ENCODE measurements at regions not wholly inside any gene's neighbourhood (a gene's known extent, or its start where the extent isn't known, plus 50 kb on each side); places are given as distances from the start of the nearest gene placed in this dataset.
A peak's percentile ranks its signal among the peaks of the same experiment; 100 is the strongest.
"Not testable (repeated sequence)": the region's sequence is repeated elsewhere in the genome, so short reads cannot be mapped to it uniquely, and the experiment has no call there.

DNA sequence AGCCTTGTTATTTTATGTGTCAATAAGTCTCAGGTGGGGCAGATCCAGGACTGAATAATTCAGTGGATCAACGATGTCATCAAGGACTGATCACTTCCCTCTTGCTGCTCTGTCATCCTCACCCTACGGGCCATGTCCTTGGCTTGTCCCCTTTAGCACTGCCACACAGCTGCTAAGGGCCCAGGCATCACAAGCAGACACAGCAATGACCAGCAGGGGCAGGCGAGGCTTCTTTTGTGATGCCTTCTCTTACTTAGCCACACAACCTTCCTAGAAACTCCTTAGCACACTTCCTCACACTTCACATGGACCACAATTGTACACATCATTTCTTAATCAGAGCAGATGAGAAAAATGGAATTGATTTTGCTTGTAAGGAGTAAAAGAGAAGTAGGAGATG is 356.3 kb upstream of the SOX9 start:
- DNase-seq (ENCODE audit: low read depth), result no peak

DNA sequence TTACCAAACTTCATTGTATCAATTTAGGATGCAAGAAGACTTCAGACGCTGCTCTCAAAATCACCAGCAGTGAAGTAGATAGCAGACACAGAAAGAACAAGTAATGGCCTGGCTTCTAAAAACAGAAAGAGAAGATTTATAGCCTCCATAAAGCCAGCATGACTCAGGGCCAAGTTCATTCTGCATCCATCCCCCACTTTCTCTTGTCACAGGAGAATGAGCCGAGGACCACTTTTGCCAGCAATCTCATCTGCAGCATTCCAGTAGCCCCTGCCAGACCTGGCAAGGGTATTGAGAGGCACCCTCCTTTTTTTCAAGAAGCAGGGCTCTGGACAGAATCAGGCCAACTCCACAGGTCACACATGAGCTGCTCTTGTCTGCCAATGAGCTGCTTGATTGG is 355.4 kb upstream of the SOX9 start:
- DNase-seq (ENCODE audit: low read depth), result peak; percentile 60

DNA sequence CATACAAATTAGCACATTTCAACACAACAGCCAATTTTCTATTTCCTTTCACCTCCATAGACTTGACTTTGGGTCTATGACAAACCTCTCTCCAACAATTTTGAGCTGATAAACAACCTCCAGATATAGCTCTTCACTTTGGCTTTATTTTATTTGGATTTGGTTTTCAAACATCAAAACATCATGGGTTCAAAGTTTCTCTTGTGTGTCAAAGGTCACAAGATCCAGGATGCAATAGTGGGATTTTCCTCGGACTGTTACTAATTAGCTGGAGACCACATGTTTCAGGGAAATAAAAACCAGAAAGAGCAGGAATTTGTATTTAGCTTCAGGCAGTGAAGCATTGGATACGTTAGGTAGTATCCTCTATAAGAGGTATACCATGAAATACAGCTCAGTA is 351.0 kb upstream of the SOX9 start:
- DNase-seq (ENCODE audit: low read depth), result peak; percentile 11

DNA sequence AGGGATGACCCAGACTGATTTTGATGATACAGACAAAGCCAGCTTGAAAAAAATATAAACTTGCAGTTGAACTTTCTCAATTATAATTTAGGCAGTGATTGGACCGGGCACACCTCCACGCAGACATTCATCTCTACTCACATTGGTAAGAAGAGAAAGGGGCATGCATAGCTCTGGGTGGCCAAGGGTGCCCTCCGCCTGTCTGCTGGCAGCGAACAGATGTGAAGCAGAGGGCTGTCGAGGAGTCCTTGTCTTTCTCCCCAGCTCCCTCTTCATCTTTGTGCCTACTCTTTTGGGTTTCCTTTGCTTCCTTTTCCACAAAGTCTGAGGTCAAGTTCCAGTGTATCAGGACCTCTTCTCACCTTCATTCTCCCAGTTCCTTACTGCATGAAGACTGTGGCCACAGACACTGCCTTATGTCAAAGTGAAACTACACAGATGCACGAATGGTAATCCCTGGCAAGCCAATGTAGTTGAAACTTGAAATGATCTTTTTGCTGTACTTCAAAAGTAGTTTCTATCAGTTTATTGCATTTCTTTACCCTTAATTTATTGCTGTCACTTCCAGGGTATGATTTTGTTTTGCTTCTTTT is 343.7 kb upstream of the SOX9 start:
- DNase-seq (ENCODE audit: low read depth), result no peak

DNA sequence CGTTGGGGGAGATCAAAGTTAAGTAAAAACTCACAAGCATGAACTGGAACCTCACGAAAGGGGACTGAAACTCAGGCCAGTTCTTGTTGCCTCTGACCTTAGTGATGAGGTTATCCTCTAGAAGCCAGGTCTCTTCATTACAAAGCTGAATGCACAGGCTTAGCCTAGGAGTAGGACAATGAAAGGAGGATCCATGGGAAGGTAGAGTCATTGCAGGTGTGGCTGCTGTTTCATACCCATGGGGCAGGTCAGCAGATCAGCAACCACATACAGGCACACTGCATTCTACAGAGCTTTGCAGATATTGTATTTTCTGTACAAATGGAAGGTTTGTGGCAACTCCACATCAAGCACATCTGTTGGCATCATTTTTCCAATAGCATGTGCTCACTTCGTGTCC is 341.3 kb upstream of the SOX9 start:
- no peak for DNase-seq (ENCODE audit: low read depth)

DNA sequence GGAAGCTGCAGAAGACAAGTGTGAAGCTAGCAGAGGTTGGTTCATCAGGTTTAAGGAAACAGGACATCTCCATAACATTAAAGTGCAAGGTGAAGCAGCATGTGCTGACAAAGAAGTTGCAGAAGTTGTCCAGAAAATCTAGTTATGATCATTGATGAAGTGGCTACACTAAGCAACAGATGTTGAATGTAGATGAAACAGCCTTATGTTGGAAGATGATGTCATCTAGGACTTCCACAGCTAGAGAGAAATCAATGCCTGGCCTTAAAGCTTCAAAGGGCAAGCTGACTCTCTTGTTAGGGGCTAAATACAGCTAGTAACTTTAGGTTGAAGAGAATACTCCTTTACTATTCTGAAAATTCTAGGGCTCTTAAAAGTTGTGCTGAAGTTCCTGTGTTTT is 340.2 kb upstream of the SOX9 start:
- DNase-seq (ENCODE audit: low read depth), result no peak

DNA sequence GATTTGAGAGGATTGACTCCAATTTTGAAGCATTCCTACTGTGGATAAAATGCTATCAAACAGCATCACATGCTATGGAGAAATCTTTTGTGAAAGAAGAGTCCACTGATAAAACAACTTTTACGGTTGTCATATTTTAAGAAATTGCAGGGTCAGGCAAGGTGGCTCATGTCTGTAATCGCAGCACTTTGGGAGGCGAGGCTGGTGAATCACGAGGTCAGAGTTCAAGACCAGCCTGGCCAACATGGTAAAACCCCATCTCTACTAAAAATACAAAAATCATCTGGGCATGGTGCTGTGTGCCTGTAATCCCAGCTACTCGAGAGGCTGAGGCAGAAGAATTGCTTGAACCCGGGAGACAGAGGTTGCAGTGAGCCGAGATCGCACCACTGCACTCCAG is 338.8 kb upstream of the SOX9 start:
- DNase-seq (ENCODE audit: low read depth), result not testable (repeated sequence)

DNA sequence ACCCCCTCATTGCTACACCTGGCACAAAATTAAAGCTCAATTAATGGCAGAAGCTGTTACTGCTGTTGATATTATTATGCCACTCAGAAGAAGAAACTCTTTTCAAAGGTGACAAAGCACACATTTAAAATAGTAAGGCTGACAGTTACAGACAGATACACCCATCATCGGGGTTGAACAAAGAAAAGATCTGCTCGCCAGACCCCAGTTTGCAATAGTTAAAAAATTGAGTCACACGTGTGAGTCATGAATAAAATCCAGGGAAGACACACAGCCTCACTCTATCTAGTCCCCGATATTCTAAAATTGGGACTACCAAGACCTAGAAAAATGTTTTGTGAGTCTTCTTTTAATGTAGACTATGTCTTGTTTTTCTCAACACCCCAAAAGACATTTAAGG is 330.0 kb upstream of the SOX9 start:
- no peak for DNase-seq (ENCODE audit: low read depth)

DNA sequence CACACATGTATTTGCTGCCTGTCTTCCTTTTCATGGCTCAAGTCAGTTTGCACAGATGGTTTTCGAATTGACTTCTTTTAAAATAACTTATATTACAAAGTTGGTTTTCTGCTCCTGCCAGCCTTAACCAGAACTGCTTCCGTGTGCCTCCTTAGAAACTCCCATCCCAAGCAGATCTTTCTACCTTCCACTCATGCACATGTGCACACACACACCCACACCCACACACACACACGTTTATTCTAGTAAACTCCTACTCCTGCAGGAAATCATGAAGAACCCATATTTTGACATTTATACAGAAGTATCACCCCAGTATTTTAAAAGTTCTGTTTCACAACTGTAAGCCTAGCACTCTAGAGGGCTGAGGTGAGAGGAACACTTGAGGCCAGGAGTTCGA is 329.5 kb upstream of the SOX9 start:
- no peak for DNase-seq (ENCODE audit: low read depth)

DNA sequence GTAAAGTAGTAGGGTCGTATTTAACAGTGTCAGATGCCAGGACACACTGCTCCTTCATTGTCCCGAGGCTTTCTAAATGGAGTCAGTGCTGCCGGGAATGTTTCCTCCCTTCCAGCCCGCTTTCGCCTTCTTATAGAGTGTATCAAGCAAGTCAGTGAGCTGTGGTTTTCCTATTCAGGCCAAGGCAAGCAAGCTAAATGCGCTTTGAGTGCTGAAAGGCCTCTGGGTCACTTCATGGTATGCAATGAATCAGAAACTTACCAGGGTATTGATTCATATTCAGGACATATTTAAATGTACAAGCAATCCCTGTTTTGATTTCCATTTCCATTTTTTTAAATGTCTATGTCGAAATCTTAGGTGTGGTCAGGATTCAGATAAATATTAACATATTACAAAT is 327.9 kb upstream of the SOX9 start:
- DNase-seq (ENCODE audit: low read depth), result peak; percentile 19

DNA sequence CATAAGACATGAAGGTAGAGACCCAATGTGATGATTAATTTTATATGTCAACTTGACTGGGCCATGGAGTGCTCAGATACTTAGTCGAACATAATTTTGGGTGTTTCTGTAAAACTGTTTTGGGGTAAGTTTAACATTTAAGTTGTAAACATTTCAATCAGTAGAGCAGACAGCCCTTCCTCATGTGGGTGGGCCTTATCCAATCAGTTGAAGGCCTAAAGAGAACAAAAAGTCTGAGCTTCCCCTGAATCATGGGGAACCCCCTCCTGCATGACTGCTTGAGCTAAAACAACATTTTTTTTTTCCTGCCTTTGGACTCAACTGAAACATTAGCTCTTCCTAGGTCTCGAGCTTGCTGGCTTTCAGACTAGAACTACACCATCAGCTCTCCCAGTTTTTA is 327.3 kb upstream of the SOX9 start:
- peak; percentile 7 for DNase-seq (ENCODE audit: low read depth)

DNA sequence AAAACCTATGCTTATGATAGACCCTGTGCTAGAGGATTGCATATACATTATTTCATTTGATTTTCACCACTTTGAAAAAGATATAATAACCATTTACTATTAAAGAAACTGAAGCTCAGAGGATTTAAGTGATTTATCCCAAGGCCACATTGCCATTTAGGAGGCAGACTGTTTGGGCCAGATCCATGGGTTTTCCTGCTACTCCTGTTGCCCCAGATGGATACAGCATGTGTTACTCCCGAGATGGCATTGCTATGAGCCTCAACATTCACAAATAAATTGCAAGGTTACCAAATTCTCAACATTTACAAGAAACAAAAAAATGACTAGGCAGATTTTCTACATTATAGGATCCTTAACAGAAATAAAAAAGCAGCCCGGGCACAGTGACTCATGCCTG is 322.1 kb upstream of the SOX9 start:
- no peak for DNase-seq (ENCODE audit: low read depth)

DNA sequence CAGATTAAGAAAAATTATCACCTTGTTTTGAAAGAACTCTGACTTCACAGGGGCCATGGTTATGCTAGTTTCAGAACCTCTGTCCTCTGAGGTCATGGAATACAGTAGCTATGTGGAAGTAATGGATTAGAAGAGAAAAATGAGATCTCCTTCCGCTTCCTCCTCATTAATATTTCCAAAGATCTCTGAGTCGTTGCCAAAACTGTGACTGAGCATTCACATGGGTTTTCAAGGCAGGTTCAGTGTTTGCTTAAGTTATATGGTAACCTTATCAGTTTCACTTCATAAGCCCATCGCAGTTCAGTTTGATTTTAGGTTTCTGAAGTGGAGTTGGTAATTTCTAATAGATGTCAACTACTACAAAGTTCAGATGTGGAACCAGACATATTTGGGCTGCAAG is 321.2 kb upstream of the SOX9 start:
- no peak for DNase-seq (ENCODE audit: low read depth)

DNA sequence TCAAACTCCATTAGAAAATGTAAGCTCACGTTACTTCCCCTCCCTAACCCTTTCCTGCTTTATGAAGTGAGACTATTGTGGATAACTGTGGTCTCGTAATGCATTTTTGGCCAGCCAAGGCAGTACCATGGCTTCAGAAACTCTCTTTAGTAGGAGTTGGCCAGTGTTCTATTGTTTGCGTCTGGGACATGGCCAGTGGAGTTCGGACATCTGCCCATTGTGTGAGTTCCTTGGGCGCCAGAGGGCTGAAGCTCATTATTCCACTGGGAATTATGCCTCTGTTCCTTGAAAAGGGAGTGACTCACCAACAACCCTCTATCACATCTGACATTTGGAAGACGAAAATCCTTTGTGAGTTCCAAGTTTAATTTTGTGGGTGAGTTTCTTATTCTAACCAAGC is 319.5 kb upstream of the SOX9 start:
- no peak for DNase-seq (ENCODE audit: low read depth)

DNA sequence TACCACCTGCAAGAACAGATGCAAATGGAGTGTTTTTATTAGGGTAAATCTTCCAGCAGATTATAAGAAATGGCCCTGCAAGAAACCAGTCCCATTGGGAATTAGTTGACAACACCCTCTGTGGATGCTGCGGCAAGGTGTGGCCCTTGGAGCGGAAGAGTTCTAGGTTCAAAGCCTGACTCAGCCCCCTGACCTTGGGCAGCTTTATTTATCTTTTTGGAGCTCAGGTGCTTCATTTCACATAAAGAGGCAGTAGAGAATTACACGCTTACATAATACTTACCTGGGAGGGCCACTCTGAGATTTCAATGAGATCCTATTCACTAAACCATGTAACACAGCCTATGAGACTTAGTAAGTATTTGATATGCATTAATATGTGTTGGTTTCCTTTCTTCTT is 318.2 kb upstream of the SOX9 start:
- no peak for DNase-seq (ENCODE audit: low read depth)

DNA sequence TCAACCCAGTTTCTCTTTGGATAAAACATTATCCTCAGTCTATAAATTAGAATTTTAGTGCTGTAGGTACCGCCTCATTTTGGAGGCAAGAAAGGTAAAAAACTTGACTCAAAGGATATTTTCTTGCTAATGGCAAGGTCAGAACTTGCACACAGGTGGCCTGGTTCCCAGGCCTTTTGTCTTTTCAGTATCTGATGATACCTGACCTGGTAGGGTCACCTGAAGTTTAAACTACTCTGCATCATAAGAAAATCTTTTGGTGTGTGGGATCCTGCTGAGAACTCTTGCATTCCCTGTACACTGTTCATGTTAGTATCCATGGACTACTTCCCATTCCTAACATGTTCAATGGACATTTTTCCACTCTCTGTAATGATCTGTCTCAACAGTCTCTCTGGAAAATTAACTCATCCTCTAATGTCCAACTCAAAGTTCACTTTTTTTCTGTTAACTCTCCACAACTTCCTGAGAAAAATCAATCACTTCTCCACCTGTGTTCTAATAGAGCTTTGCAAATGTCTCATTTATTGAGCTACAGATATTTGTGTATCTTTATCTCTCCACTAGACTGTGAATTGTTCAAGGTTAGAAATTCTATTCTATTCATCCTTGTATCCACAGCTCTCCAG is 317.1 kb upstream of the SOX9 start:
- DNase-seq (ENCODE audit: low read depth), result no peak

DNA sequence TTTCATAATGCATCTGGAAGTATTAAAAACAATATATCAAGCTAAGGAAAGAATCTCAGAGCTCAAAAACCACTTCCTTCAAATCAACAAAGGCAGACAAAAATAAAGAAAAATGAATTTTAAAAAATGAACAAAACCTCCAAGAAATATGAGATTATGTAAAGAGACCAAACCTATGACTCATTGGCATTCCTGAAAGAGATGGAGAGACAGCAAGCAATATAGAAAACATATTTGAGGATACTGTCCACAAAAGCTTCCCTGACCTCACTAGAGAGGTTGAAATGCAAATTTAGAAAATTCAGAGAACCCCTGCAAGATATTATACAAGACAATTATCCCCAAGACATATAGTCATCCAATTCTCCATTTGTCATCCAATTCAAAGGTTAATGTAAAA is 311.3 kb upstream of the SOX9 start:
- DNase-seq (ENCODE audit: low read depth), result no peak

DNA sequence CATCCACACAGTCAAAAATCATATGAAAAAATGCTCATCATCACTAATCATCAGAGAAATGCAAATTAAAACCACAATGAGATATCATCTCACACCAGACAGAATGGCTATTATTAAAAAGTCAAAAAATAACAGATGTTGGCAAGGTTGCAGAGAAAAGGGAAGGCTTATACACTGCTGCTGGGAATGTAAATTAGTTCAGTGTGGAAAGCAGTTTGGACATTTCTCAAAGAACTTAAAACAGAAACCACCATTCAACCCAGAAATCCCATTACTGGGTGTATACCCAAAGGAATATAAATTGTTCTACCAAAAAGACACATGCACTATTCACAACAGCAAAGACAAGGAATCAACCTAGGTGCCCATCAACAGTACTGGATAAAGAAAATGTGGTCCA is 307.0 kb upstream of the SOX9 start:
- DNase-seq (ENCODE audit: low read depth), result not testable (repeated sequence)

DNA sequence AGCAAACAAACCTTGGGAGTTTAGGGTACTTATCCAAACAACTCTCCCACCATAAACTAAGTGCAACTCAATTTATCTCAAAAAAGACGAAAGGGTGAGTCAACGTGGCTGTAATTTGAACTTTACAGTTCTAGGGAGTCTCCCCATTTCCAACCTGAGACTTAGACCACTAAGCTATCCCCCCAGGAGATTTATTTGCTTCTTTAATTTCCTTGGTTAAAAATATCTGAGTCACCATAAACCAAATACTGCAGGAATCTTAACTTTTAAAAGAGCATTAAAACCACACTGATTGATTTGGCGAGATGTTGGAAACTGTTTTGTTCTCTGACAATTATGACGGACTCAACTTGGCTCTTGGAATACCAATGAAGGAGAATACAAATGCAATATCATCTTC is 299.3 kb upstream of the SOX9 start:
- DNase-seq (ENCODE audit: low read depth), result peak; percentile 2

DNA sequence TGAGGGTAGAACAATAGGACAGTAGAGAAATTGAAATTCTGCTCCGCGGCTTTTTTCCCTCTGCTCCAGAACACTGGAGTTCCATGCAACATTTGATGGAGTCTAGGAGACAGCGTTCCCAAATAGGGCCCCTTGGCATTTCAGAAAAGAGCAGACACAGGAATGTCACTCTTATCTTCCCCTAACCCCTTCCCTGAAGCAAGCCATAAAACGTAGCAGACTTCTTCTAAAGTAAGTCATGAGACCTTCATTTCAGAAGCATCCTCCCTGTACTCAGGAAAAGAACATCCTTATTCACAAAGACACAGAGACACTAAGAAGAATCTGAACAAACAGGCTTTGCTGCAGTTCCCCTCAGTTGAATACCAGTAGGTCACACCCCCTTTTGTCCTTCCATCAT is 296.1 kb upstream of the SOX9 start:
- no peak for DNase-seq (ENCODE audit: low read depth)

DNA sequence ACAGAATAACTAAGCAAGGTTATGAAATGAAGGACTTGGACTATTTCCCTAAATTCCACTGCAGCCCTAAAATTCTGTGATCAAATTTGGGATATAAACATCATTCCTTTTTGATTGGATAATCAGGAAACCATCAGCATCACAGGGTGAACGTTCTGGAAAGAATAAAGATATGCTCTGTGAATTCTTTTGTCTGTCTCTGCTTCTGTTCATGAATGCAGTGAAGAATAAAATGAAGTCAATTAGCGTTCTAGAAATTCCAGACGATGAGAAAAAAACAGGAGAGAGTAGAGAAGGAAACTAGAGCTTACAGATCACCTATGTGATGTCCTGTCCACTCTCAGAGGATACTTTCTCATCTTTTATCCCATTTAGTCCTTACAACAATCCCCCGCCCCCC is 295.1 kb upstream of the SOX9 start:
- DNase-seq (ENCODE audit: low read depth), result no peak

DNA sequence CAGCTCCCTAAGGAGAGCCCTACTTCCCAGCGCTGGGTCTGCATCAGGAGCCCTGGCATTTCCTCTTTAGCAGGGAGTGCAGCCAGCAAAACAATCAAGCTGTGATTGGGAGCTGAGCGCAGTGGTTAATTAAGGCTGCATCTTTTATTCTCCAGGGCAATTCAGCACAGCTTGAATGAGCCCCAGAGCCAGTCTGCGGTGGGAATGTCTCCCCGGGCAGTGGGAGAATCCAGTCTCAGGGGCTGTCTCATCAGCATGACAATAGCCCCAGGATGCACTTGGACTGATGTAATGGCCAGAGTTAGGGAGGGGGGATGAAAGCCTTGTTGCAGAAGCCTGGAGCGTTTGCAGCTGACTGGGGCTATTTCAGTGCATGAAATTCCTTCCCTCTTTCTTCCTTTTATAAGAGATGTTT is 292.6 kb upstream of the SOX9 start:
- peak; percentile 3 for DNase-seq (ENCODE audit: low read depth)

DNA sequence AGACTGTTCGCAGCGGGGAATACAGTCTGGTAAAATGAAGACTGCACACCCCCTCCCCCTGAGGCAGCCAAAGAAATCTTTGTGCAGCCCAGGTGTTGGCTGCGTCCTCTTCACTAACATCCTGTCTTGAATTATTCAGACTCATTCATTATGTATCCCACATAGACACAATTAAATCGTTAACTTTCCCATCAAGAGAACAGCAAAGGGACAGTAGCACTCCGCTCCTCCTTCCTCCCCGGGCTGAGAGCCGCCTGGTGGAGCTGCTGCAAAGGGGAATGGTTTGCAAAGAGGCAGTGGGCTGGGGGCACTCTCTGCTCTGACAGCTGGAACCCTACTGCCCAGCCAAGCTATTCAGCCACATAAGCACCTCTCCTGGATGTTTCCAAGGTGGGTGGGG is 290.0 kb upstream of the SOX9 start:
- no peak for DNase-seq (ENCODE audit: low read depth)

DNA sequence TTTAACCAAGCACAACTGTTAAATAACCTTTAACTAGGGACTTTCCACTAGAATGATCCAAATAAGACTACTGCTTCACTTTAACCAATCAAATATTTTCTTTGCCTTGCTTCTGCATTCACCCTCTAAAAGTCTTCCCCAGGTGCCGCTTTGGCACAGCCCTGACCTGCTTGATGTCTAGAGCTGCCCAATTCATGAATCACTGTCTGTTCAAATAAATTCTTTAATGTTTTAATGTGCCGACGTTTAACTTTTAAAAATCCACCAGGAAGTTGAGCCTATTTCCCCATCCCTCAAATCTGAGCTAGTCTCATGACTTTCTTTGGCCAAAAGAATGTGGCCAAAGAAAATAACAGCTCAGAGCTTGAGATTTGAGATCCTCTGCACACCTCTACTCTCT is 277.8 kb upstream of the SOX9 start:
- DNase-seq (ENCODE audit: low read depth), result no peak
